Liver (tissue), 8 donors: ENCODE measurements at regions not wholly inside any gene's neighbourhood (a gene's known extent, or its start where the extent isn't known, plus 50 kb on each side); places are given as distances from the start of the nearest gene placed in this dataset.

Source experiments
- DNase-seq: peaks from one replicate; pipeline ENCODE4 v3.0.0-alpha.2; 2017; ENCODE audit warnings: low spot score
- H3K27ac ChIP-seq, 2 donors: one replicate each; pipeline ENCODE4 v1.7.0; 2013; ENCODE audit warnings: inconsistent platforms in 2 of 2, low read length in 2 of 2, control low read depth in 1 of 2, low read depth in 1 of 2, mild to moderate bottlenecking in 1 of 2
- H3K27me3 ChIP-seq, 4 donors: one replicate each; pipeline versions ENCODE4 v1.6.1 to v1.7.0; 2013; ENCODE audit warnings: low read length in 3 of 4, inconsistent platforms in 1 of 4, mild to moderate bottlenecking in 1 of 4, moderate library complexity in 1 of 4; ENCODE audit not compliant: control insufficient read depth in 4 of 4, insufficient read depth in 4 of 4
- H3K36me3 ChIP-seq, 4 donors: one replicate each; pipeline versions ENCODE4 v1.6.1 to v1.7.0; 2013; ENCODE audit warnings: low read length in 3 of 4, mild to moderate bottlenecking in 3 of 4, low read depth in 1 of 4, moderate library complexity in 1 of 4; ENCODE audit not compliant: control insufficient read depth in 4 of 4, insufficient read depth in 3 of 4
- H3K4me1 ChIP-seq, 4 donors: one replicate each; pipeline versions ENCODE4 v1.6.1 to v1.7.0; 2013; ENCODE audit warnings: low read length in 3 of 4, mild to moderate bottlenecking in 3 of 4, moderate library complexity in 1 of 4; ENCODE audit not compliant: control insufficient read depth in 4 of 4, insufficient read depth in 4 of 4
- H3K4me3 ChIP-seq, 3 donors: one replicate each; pipeline versions ENCODE4 v1.6.1 to v1.7.0; 2013; ENCODE audit warnings: low read length in 3 of 3, control low read depth in 1 of 3, low read depth in 1 of 3, mild to moderate bottlenecking in 1 of 3
- H3K9ac ChIP-seq, 2 donors: one replicate each; pipeline ENCODE4 v1.7.0; 2013; ENCODE audit warnings: low read length in 2 of 2, mild to moderate bottlenecking in 2 of 2, moderate library complexity in 2 of 2, control low read depth in 1 of 2, low read depth in 1 of 2
- H3K9me3 ChIP-seq, 4 donors: one replicate each; pipeline versions ENCODE4 v1.6.1 to v1.7.0; 2013; ENCODE audit warnings: low read length in 3 of 4; ENCODE audit not compliant: control insufficient read depth in 4 of 4
- EGR1 ChIP-seq, 2 donors: IDR thresholded peaks; 2 replicates each; pipeline ENCODE4 v1.6.1; 2016 to 2018; ENCODE audit warnings: antibody characterized with exemption in 2 of 2, low read depth in 2 of 2
- FOXA2 ChIP-seq: IDR thresholded peaks from 2 replicates; pipeline ENCODE4 v1.6.1; 2016; ENCODE audit warnings: antibody characterized with exemption
- GABPA ChIP-seq, 2 donors: IDR thresholded peaks in 1 of 2; conservative IDR thresholded peaks in 1 of 2; 2 replicates each; pipeline ENCODE4 v1.6.1; 2016; ENCODE audit warnings: antibody characterized with exemption in 2 of 2, mild to moderate bottlenecking in 1 of 2, moderate library complexity in 1 of 2
- HNF4A ChIP-seq, 2 donors: conservative IDR thresholded peaks; 2 replicates each; pipeline ENCODE4 v1.6.1; 2016; ENCODE audit warnings: antibody characterized with exemption in 2 of 2, mild to moderate bottlenecking in 2 of 2
- HNF4G ChIP-seq: IDR thresholded peaks from 2 replicates; pipeline ENCODE4 v1.6.1; 2016; ENCODE audit warnings: antibody characterized with exemption
- JUND ChIP-seq, 2 donors: IDR thresholded peaks; 2 replicates each; pipeline ENCODE4 v1.6.1; 2016; ENCODE audit warnings: antibody characterized with exemption in 2 of 2
- NR2F2 ChIP-seq: IDR thresholded peaks from 2 replicates; pipeline ENCODE4 v1.6.1; 2016; ENCODE audit warnings: antibody characterized with exemption
- RAD21 ChIP-seq, 2 donors: IDR thresholded peaks; 2 replicates each; pipeline ENCODE4 v1.6.1; 2016; ENCODE audit warnings: antibody characterized with exemption in 2 of 2, mild to moderate bottlenecking in 2 of 2
- RXRA ChIP-seq, 2 donors: IDR thresholded peaks; 2 replicates each; pipeline ENCODE4 v1.6.1; 2017 to 2018; ENCODE audit warnings: antibody characterized with exemption in 2 of 2, mild to moderate bottlenecking in 1 of 2
- SP1 ChIP-seq: IDR thresholded peaks from 2 replicates; pipeline ENCODE4 v1.6.1; 2018; ENCODE audit warnings: antibody characterized with exemption, mild to moderate bottlenecking
- TAF1 ChIP-seq: conservative IDR thresholded peaks from 2 replicates; pipeline ENCODE4 v1.6.1; 2016; ENCODE audit warnings: antibody characterized with exemption, mild to moderate bottlenecking
- YY1 ChIP-seq: IDR thresholded peaks from 2 replicates; pipeline ENCODE4 v1.6.1; 2016; ENCODE audit warnings: antibody characterized with exemption, mild to moderate bottlenecking
- WGBS: extraction: QIAGEN DNeasy Blood & Tissue Kit; methylation state at CpG from one replicate; pipeline ENCODE4 v1.1.7; 2013; 5-methylcytosine and 5-hydroxymethylcytosine counted together
- TF ChIP-seq, protein P1 (sequence below): IDR thresholded peaks from 2 replicates; pipeline ENCODE4 v1.6.1; 2016; ENCODE audit warnings: antibody characterized with exemption
- TF ChIP-seq, protein P2 (sequence below): IDR thresholded peaks from 2 replicates; pipeline ENCODE4 v1.6.1; 2016; ENCODE audit warnings: antibody characterized with exemption, mild to moderate bottlenecking
- TF ChIP-seq, protein P3 (sequence below): fragments of 150-350 bp; IDR thresholded peaks from 2 replicates; pipeline ENCODE4 v1.5.1; 2017; ENCODE audit warnings: improper control_type of control experiment, low read depth, low read length; ENCODE audit not compliant: missing input control
- TF ChIP-seq, protein P4 (sequence below): IDR thresholded peaks from 2 replicates; pipeline ENCODE4 v1.6.1; 2016; ENCODE audit warnings: antibody characterized with exemption
- TF ChIP-seq, protein P5 (sequence below): IDR thresholded peaks from 2 replicates; pipeline ENCODE4 v1.6.1; 2016; ENCODE audit warnings: antibody characterized with exemption
- donor health status: healthy.
- donor health status: healthy.
- donor health status: healthy.
- donor health status: healthy.
- donor health status: healthy.

DNA sequence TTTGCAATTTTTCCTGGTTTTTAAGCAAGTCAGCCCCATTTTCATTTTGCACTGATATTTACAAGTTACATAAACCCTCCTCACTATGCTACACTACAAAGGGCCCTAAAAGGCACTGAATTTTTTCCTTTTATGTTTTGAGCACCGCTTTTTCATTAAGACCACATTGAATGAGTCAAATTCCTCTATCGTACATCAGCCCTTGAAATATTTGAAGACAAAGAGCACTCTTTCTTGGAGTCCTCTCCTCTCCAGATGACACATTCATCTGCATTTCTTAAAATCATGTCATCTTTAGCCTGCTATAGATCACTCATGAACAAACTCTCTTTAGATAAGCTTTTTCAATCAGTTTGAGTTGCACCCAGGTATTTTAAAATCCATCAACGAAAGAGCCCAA is 306.6 kb upstream of the SOX11 start (continued):
- TF ChIP-seq, protein P1, sequence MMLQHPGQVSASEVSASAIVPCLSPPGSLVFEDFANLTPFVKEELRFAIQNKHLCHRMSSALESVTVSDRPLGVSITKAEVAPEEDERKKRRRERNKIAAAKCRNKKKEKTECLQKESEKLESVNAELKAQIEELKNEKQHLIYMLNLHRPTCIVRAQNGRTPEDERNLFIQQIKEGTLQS, result no peak
- TF ChIP-seq EGR1 (IDR thresholded peaks at IDR 0.05; ENCODE audit: low read depth in 2 of 2), result no peak
- TF ChIP-seq TAF1, result no peak

DNA sequence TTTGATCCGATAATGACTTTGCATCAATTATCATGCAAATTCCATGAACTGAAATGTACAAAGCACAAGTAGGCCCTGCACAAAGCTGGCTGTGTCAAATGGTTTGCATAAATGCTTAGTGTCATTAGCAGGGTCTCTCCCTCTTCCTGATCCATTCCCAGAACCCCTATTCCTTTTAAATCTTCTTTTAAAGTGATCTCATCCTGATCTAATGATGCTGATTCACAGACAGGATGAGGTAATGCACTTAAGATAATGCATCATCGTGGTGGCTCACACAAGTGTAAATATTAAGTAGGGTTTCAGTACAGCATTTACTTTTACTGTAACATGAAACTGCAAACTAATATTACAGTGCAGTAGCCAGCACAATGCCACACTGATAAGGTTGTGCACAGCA is 304.8 kb upstream of the SOX11 start:
- H3K9me3 ChIP-seq, result no peaks in the 10 kb centered on the region
- TF ChIP-seq JUND (IDR thresholded peaks at IDR 0.05) (no peak), NR2F2 (no peak), SP1 (no peak)
- WGBS, result 61% methylated on average over 2 of the region's 2 CpGs
- H3K4me1 ChIP-seq, result no peaks in the 10 kb centered on the region
- no peaks in the 10 kb centered on the region for H3K27me3 ChIP-seq
- H3K9ac ChIP-seq, result no peak overlapping the region
- H3K36me3 ChIP-seq, result no peaks in the 10 kb centered on the region
- no peak overlapping the region for H3K27ac ChIP-seq
- H3K4me3 ChIP-seq, result no peak overlapping the region
- DNase-seq, result no peak

DNA sequence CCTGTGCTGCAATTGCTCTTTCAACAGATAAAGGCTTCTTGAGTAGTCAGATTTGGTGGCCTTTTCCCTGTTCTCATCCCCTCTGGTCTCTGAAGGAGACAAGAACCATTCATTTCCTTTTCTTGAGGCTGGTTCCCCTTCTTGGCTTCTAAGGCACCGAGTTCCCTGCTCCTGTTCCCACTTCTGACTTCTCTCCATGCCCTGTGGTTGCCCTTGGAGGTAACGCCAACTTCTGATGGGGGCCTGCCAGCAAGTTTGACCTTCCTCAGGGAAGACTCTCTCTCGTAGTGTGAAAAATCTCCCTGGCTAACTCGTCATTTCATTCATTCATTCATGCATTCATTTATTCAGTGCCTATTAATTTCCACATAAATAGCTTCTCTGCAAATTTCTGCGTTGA is 302.4 kb upstream of the SOX11 start:
- Histone ChIP-seq H3K4me3 (no peak overlapping the region), H3K36me3 (no peaks in the 10 kb centered on the region), H3K4me1 (no peaks in the 10 kb centered on the region), H3K9me3 (no peaks in the 10 kb centered on the region), H3K27me3 (no peaks in the 10 kb centered on the region), H3K9ac (no peak overlapping the region), H3K27ac (no peak overlapping the region)
- no peak for DNase-seq
- WGBS, result 62% methylated on average over 5 of the region's 5 CpGs
- TF ChIP-seq RXRA (IDR thresholded peaks at IDR 0.05), result no peak
- TF ChIP-seq FOXA2, result no peak
- no peak for TF ChIP-seq EGR1 (IDR thresholded peaks at IDR 0.05; ENCODE audit: low read depth in 2 of 2)
- TF ChIP-seq, protein P1, result no peak
- no peak for TF ChIP-seq NR2F2
- no peak for TF ChIP-seq JUND (IDR thresholded peaks at IDR 0.05)
- TF ChIP-seq YY1, result no peak
- TF ChIP-seq SP1, result no peak
- no peak for TF ChIP-seq HNF4A (conservative IDR thresholded peaks at IDR 0.05)

DNA sequence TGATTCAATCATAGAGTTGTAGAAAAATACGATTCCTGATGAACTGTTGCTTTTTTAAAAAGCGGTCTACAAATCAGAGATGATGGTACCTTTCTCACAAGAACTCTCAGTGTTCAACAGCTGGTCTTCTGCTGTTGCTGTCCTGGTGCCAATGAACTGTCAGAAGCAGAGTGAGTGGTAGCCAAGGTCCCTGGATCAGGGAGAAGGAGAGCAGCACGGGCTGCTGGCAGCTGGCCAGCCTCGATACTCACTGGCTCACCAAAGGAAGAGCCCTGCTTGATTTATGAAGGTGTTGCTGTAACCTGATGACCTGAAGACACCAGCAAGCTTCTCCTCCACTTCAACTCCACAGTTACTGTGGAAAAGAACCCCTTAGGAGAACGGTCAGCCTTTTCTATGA is 300.8 kb upstream of the SOX11 start:
- TF ChIP-seq HNF4A (conservative IDR thresholded peaks at IDR 0.05), result no peak
- TF ChIP-seq, protein P2, sequence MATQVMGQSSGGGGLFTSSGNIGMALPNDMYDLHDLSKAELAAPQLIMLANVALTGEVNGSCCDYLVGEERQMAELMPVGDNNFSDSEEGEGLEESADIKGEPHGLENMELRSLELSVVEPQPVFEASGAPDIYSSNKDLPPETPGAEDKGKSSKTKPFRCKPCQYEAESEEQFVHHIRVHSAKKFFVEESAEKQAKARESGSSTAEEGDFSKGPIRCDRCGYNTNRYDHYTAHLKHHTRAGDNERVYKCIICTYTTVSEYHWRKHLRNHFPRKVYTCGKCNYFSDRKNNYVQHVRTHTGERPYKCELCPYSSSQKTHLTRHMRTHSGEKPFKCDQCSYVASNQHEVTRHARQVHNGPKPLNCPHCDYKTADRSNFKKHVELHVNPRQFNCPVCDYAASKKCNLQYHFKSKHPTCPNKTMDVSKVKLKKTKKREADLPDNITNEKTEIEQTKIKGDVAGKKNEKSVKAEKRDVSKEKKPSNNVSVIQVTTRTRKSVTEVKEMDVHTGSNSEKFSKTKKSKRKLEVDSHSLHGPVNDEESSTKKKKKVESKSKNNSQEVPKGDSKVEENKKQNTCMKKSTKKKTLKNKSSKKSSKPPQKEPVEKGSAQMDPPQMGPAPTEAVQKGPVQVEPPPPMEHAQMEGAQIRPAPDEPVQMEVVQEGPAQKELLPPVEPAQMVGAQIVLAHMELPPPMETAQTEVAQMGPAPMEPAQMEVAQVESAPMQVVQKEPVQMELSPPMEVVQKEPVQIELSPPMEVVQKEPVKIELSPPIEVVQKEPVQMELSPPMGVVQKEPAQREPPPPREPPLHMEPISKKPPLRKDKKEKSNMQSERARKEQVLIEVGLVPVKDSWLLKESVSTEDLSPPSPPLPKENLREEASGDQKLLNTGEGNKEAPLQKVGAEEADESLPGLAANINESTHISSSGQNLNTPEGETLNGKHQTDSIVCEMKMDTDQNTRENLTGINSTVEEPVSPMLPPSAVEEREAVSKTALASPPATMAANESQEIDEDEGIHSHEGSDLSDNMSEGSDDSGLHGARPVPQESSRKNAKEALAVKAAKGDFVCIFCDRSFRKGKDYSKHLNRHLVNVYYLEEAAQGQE, result no peak
- no peak for TF ChIP-seq EGR1 (IDR thresholded peaks at IDR 0.05; ENCODE audit: low read depth in 2 of 2)
- no peak for TF ChIP-seq HNF4G
- TF ChIP-seq RAD21 (IDR thresholded peaks at IDR 0.05), result no peak
- no peak for TF ChIP-seq NR2F2
- no peak for TF ChIP-seq RXRA (IDR thresholded peaks at IDR 0.05)
- TF ChIP-seq GABPA (IDR thresholded peaks at IDR 0.05 in 1 of 2, conservative IDR thresholded peaks at IDR 0.05 in 1 of 2), result no peak
- TF ChIP-seq, protein P1, result no peak
- TF ChIP-seq, protein P3, sequence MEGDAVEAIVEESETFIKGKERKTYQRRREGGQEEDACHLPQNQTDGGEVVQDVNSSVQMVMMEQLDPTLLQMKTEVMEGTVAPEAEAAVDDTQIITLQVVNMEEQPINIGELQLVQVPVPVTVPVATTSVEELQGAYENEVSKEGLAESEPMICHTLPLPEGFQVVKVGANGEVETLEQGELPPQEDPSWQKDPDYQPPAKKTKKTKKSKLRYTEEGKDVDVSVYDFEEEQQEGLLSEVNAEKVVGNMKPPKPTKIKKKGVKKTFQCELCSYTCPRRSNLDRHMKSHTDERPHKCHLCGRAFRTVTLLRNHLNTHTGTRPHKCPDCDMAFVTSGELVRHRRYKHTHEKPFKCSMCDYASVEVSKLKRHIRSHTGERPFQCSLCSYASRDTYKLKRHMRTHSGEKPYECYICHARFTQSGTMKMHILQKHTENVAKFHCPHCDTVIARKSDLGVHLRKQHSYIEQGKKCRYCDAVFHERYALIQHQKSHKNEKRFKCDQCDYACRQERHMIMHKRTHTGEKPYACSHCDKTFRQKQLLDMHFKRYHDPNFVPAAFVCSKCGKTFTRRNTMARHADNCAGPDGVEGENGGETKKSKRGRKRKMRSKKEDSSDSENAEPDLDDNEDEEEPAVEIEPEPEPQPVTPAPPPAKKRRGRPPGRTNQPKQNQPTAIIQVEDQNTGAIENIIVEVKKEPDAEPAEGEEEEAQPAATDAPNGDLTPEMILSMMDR, result no peak
- TF ChIP-seq FOXA2, result no peak
- TF ChIP-seq, protein P4, sequence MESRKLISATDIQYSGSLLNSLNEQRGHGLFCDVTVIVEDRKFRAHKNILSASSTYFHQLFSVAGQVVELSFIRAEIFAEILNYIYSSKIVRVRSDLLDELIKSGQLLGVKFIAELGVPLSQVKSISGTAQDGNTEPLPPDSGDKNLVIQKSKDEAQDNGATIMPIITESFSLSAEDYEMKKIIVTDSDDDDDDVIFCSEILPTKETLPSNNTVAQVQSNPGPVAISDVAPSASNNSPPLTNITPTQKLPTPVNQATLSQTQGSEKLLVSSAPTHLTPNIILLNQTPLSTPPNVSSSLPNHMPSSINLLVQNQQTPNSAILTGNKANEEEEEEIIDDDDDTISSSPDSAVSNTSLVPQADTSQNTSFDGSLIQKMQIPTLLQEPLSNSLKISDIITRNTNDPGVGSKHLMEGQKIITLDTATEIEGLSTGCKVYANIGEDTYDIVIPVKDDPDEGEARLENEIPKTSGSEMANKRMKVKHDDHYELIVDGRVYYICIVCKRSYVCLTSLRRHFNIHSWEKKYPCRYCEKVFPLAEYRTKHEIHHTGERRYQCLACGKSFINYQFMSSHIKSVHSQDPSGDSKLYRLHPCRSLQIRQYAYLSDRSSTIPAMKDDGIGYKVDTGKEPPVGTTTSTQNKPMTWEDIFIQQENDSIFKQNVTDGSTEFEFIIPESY, result no peak
- TF ChIP-seq, protein P5, sequence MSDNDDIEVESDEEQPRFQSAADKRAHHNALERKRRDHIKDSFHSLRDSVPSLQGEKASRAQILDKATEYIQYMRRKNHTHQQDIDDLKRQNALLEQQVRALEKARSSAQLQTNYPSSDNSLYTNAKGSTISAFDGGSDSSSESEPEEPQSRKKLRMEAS, result no peak
- TF ChIP-seq TAF1, result no peak
- DNase-seq, result no peak
- H3K4me3 ChIP-seq, result no peak overlapping the region

More for the DNA sequence above, 300.8 kb upstream of the SOX11 start:
- H3K27ac ChIP-seq, result no peak overlapping the region
- no peaks in the 10 kb centered on the region for H3K4me1 ChIP-seq
- no peaks in the 10 kb centered on the region for H3K9me3 ChIP-seq
- 56% methylated on average over 5 of the region's 5 CpGs for WGBS
- no peak overlapping the region for H3K9ac ChIP-seq
- H3K36me3 ChIP-seq, result no peaks in the 10 kb centered on the region
- no peaks in the 10 kb centered on the region for H3K27me3 ChIP-seq
